Heart left ventricle (tissue), 16 donors: ENCODE measurements at regions not wholly inside any gene's neighbourhood (a gene's known extent, or its start where the extent isn't known, plus 50 kb on each side); places are given as distances from the start of the nearest gene placed in this dataset.

ENCODE experiments used
- ATAC-seq, 4 donors: fragments of 200-7000 bp; cut with Tn5 transposase; one replicate each; pipeline ENCODE4 v1.9.1; 2020 to 2022; ENCODE audit warnings: moderate library complexity in 4 of 4, mild to moderate bottlenecking in 3 of 4, moderate number of reproducible peaks in 1 of 4
- DNase-seq, 5 donors: peaks; one replicate each; pipeline ENCODE4 v3.0.0-alpha.2; 2020
- H3K27ac ChIP-seq, 12 donors: fragments of 200-600 bp; sonication (generic) in 4 of 12; one replicate each; pipeline versions ENCODE4 v1.5.0 to v1.8.0; 2016 to 2022; ENCODE audit warnings: mild to moderate bottlenecking in 2 of 12
- H3K27me3 ChIP-seq, 9 donors: fragments of 200-600 bp; sonication (generic) in 2 of 9; one replicate each; pipeline versions ENCODE4 v1.5.1 to v1.8.0; 2016 to 2022; ENCODE audit warnings: mild to moderate bottlenecking in 3 of 9
- H3K36me3 ChIP-seq, 9 donors: fragments of 200-600 bp; sonication (generic) in 2 of 9; one replicate each; pipeline versions ENCODE4 v1.5.0 to v1.8.0; 2018 to 2022; ENCODE audit warnings: mild to moderate bottlenecking in 2 of 9
- H3K4me1 ChIP-seq, 12 donors: fragments of 200-600 bp; sonication (generic) in 4 of 12; one replicate each; pipeline versions ENCODE4 v1.5.0 to v1.8.0; 2016 to 2022; ENCODE audit warnings: mild to moderate bottlenecking in 3 of 12
- H3K4me3 ChIP-seq, 12 donors: fragments of 200-600 bp; sonication (generic) in 4 of 12; one replicate each; pipeline versions ENCODE4 v1.5.0 to v1.8.0; 2017 to 2022; ENCODE audit warnings: mild to moderate bottlenecking in 9 of 12, moderate library complexity in 4 of 12
- H3K9me3 ChIP-seq, 12 donors: fragments of 200-600 bp; sonication (generic) in 4 of 12; one replicate each; pipeline versions ENCODE4 v1.5.0 to v1.8.0; 2016 to 2022; ENCODE audit warnings: mild to moderate bottlenecking in 1 of 12
- CTCF ChIP-seq, 12 donors: fragments of 200-600 bp; sonication (generic) in 4 of 12; IDR thresholded peaks; one replicate each; pipeline versions ENCODE4 v1.5.0 to v1.8.0; 2018 to 2022; ENCODE audit warnings: antibody characterized with exemption in 12 of 12, mild to moderate bottlenecking in 5 of 12
- POLR2A ChIP-seq, 2 donors: fragments of 450-650 bp; IDR thresholded peaks; one replicate each; pipeline ENCODE4 v1.6.1; 2017; ENCODE audit warnings: antibody characterized with exemption in 2 of 2, mild to moderate bottlenecking in 2 of 2, moderate library complexity in 2 of 2
- WGBS, 4 donors: extraction: QIAGEN DNeasy Blood & Tissue Kit in 2 of 4; methylation state at CpG; one replicate each; pipeline versions ENCODE4 v1.1.5 to v1.1.7; 2013 to 2018; 5-methylcytosine and 5-hydroxymethylcytosine counted together
- intact Hi-C, 10 donors: fragments of 100-400 bp; cut with DNase I; formaldehyde crosslinking; loops; one replicate each; pipeline versions ENCODE4 v1.11.1 to v1.14.2; 2022
- donor health status: ischemic (EF 13 %, LVEDD 7.1; RV severe dilation, severe dysfunction).
- donor health status: healthy with polysubstance abuse.
- donor health status: DM: no; HTN: yes; CAD: no.
- donor health status: DM: no; HTN: no; CAD: no.
- donor health status: ischemic (EF 25% LVEDD 6.9; RV normal size, moderate dysfunction).
- donor health status: ischemic (EF 25% LVEDD 5.7; RV mildly dilated, moderate dysfunction).
- donor health status: healthy.
- donor health status: DM: yes; HTN: yes; CAD: no.
- donor health status: ischemic (EF 35%, LVEDD 5.7; RV mildly dilated, moderate dysfunction).
- donor health status: nonischemic (EF 11% LVEDD 7.7; RV severe dilation, severe dysfunction).
- donor health status: DM: yes; HTN: yes; CAD: no.
- donor health status: PGD.
- donor health status: ischemic (EF 29% LVEDD 5.4; RV normal size, mild dysfunction).
- donor health status: nonischemic (EF 23%, LVEDD 6.1; RV moderate dilation, normal function).

- TF ChIP-seq CTCF (IDR thresholded peaks at IDR 0.05) (no peak), POLR2A (IDR thresholded peaks at IDR 0.05) (no peak)
- Histone ChIP-seq H3K4me3 (no peak overlapping the region), H3K9me3 (peaks cover 0 to 6% (median 0%) of the 10 kb centered on the region in 12 donors), H3K27me3 (no peaks in the 10 kb centered on the region), H3K27ac (no peak overlapping the region), H3K4me1 (peaks cover 0 to 33% (median 14%) of the 10 kb centered on the region in 12 donors), H3K36me3 (no peaks in the 10 kb centered on the region)
- intact Hi-C loops: no loop called here
- WGBS, 4 donors: 39 to 60% (median 55%) methylated on average over 1 of the region's 1 CpG
- DNase-seq (no peak), ATAC-seq (no peak)
These were observed 250.1 kb downstream of the GAS1 start for GRCh38 chr9:86697213-86697612.

GRCh38 chr9:86695910-86696424, 251.3 kb downstream of the GAS1 start:
- peaks cover 0 to 11% (median 0%) of the 10 kb centered on the region in 12 donors for H3K9me3 ChIP-seq
- peaks cover 0 to 31% (median 12%) of the 10 kb centered on the region in 12 donors for H3K4me1 ChIP-seq
- TF ChIP-seq POLR2A (IDR thresholded peaks at IDR 0.05) (no peak), CTCF (IDR thresholded peaks at IDR 0.05) (no peak)
- DNase-seq (no peak), ATAC-seq (no peak)
- H3K27ac ChIP-seq: peak overlapping the region in 2 of 12 donors; percentile 3 to 61
- no peaks in the 10 kb centered on the region for H3K27me3 ChIP-seq
- H3K36me3 ChIP-seq: no peaks in the 10 kb centered on the region
- intact Hi-C loops: no loop called here
- 44 to 57% (median 47%) methylated on average over 3 of the region's 3 CpGs for WGBS, 4 donors
- no peak overlapping the region for H3K4me3 ChIP-seq

GRCh38 chr9:86690034-86690433, 257.3 kb downstream of the GAS1 start:
- TF ChIP-seq CTCF (IDR thresholded peaks at IDR 0.05): no peak
- TF ChIP-seq POLR2A (IDR thresholded peaks at IDR 0.05): no peak
- intact Hi-C loops: no loop called here
- ATAC-seq (no peak), DNase-seq (no peak)
- no peak overlapping the region for H3K27ac ChIP-seq
- H3K36me3 ChIP-seq: no peaks in the 10 kb centered on the region
- H3K9me3 ChIP-seq: peaks cover 0 to 11% (median 0%) of the 10 kb centered on the region in 12 donors
- H3K27me3 ChIP-seq: no peaks in the 10 kb centered on the region
- no peaks in the 10 kb centered on the region for H3K4me1 ChIP-seq
- H3K4me3 ChIP-seq: no peak overlapping the region

GRCh38 chr9:86687788-86688187, 259.5 kb downstream of the GAS1 start:
- ATAC-seq: no peak
- TF ChIP-seq POLR2A (IDR thresholded peaks at IDR 0.05) (no peak), CTCF (IDR thresholded peaks at IDR 0.05) (no peak)
- Histone ChIP-seq H3K27ac (no peak overlapping the region), H3K9me3 (peaks cover 0 to 10% (median 0%) of the 10 kb centered on the region in 12 donors), H3K36me3 (no peaks in the 10 kb centered on the region), H3K27me3 (no peaks in the 10 kb centered on the region), H3K4me3 (no peak overlapping the region), H3K4me1 (no peaks in the 10 kb centered on the region)
- DNase-seq: no peak
- intact Hi-C loops: loop anchor here in 1 of 10 donors (5.0 kb wide), 1 partner anchor 50 kb away; no protein-coding TSS in a partner anchor
- 77 to 84% (median 79%) methylated on average over 3 of the region's 3 CpGs for WGBS, 4 donors
